GM21529 (cell line): ENCODE measurements at regions not wholly inside any gene's neighbourhood (a gene's known extent, or its start where the extent isn't known, plus 50 kb on each side); places are given as distances from the start of the nearest gene placed in this dataset.
A peak's percentile ranks its signal among the peaks of the same experiment; 100 is the strongest.

ENCODE experiments used
- ATAC-seq: cut with Tn5 transposase; IDR thresholded peaks from one replicate; pipeline ENCODE4 v1.9.1; 2021; ENCODE audit not compliant: unreplicated experiment

- ATAC-seq = no peak
Observed at GRCh38 chr11:104366321-104366734, 202.4 kb upstream of the PDGFD start.

- no peak for ATAC-seq
Observed at GRCh38 chr11:104365676-104366075, 201.7 kb upstream of the PDGFD start.

- no peak for ATAC-seq
Observed at GRCh38 chr11:104361975-104362374, 198.0 kb upstream of the PDGFD start.

- no peak for ATAC-seq
Observed at GRCh38 chr11:104352036-104352435, 188.1 kb upstream of the PDGFD start.

- ATAC-seq = peak; percentile 70
Observed at GRCh38 chr11:104343578-104343977, 179.6 kb upstream of the PDGFD start.

- ATAC-seq = no peak
Observed at GRCh38 chr11:104340590-104340989, 176.6 kb upstream of the PDGFD start.

GRCh38 chr11:104339380-104339831 lies 175.5 kb upstream of the PDGFD start:
- peak; percentile 43 for ATAC-seq

GRCh38 chr11:104338186-104338585 lies 174.2 kb upstream of the PDGFD start:
- no peak for ATAC-seq

- no peak for ATAC-seq
Observed at GRCh38 chr11:104337273-104337672, 173.3 kb upstream of the PDGFD start.

GRCh38 chr11:104333977-104334376 lies 170.0 kb upstream of the PDGFD start:
- peak; percentile 56 for ATAC-seq

- ATAC-seq = peak; percentile 73
Observed at GRCh38 chr11:104332110-104332509, 168.2 kb upstream of the PDGFD start.

- no peak for ATAC-seq
Observed at GRCh38 chr11:104329078-104329665, 165.2 kb upstream of the PDGFD start.

GRCh38 chr11:104328512-104328907 lies 164.6 kb upstream of the PDGFD start:
- ATAC-seq = no peak

- no peak for ATAC-seq
Observed at GRCh38 chr11:104327861-104328511, 164.0 kb upstream of the PDGFD start.

- ATAC-seq = no peak
Observed at GRCh38 chr11:104325093-104325492, 161.1 kb upstream of the PDGFD start.

GRCh38 chr11:104324276-104324675 lies 160.3 kb upstream of the PDGFD start:
- ATAC-seq = no peak

- no peak for ATAC-seq
Observed at GRCh38 chr11:104323841-104324240, 159.9 kb upstream of the PDGFD start.

- ATAC-seq = no peak
Observed at GRCh38 chr11:104322696-104323095, 158.7 kb upstream of the PDGFD start.

GRCh38 chr11:104320956-104321355 lies 157.0 kb upstream of the PDGFD start:
- ATAC-seq = no peak

- ATAC-seq = no peak
Observed at GRCh38 chr11:104320097-104320496, 156.2 kb upstream of the PDGFD start.

- ATAC-seq = no peak
Observed at GRCh38 chr11:104319396-104319795, 155.4 kb upstream of the PDGFD start.

GRCh38 chr11:104306862-104307474 lies 143.0 kb upstream of the PDGFD start:
- ATAC-seq = no peak
